ENCODE measurements at regions not wholly inside any gene's neighbourhood (a gene's known extent, or its start where the extent isn't known, plus 50 kb on each side); places are given as distances from the start of the nearest gene placed in this dataset.

DNA sequence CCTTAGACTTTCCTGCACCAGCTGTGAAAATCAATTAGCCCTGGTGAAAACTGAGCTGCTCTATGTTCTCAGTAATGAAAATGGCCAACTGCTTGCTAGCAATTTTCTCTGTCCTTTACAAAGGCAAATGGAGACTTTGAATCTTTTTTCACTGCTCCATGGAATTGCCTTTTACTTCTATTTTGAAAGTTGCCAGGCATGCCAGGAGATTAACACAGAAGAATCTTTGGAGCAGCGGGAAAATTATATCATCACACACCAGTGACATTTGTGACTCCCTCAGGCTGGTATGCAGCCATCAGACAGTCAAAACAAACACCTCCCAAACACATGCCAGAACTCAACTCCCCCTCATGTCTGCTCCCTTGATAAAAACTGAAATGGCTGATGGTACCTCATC is 872.0 kb upstream of the FLRT2 start:
- TF ChIP-seq, protein P1, sequence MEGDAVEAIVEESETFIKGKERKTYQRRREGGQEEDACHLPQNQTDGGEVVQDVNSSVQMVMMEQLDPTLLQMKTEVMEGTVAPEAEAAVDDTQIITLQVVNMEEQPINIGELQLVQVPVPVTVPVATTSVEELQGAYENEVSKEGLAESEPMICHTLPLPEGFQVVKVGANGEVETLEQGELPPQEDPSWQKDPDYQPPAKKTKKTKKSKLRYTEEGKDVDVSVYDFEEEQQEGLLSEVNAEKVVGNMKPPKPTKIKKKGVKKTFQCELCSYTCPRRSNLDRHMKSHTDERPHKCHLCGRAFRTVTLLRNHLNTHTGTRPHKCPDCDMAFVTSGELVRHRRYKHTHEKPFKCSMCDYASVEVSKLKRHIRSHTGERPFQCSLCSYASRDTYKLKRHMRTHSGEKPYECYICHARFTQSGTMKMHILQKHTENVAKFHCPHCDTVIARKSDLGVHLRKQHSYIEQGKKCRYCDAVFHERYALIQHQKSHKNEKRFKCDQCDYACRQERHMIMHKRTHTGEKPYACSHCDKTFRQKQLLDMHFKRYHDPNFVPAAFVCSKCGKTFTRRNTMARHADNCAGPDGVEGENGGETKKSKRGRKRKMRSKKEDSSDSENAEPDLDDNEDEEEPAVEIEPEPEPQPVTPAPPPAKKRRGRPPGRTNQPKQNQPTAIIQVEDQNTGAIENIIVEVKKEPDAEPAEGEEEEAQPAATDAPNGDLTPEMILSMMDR (IDR thresholded peaks at IDR 0.05): no peak
- no peak for TF ChIP-seq POLR2A (IDR thresholded peaks at IDR 0.05)
